ENCODE measurements at regions not wholly inside any gene's neighbourhood (a gene's known extent, or its start where the extent isn't known, plus 50 kb on each side); places are given as distances from the start of the nearest gene placed in this dataset.
"Not testable (repeated sequence)": the region's sequence is repeated elsewhere in the genome, so short reads cannot be mapped to it uniquely, and the experiment has no call there.

GRCh38 chr22:35159343-35159742 is 93.4 kb downstream of the ISX start:
- intact Hi-C loops (cut with DNase I) = loop anchor here (10.0 kb wide), 1 partner anchor 1235 kb away; the partner anchor contains the start of gene LARGE1
- Histone ChIP-seq H3K4me1 (no peaks in the 10 kb centered on the region), H3K36me3 (no peaks in the 10 kb centered on the region), H3K9me3 (no peaks in the 10 kb centered on the region), H3K4me3 (no peak overlapping the region), H3K27me3 (no peaks in the 10 kb centered on the region), H3K27ac (no peak overlapping the region), H3K9ac (ENCODE audit: low read depth in 2 of 2, low read length in 2 of 2) (no peak overlapping the region)
- TF ChIP-seq CTCF (IDR thresholded peaks at IDR 0.05) = no peak
- DNase-seq = no peak

- H3K27ac ChIP-seq = no peak overlapping the region
- H3K9ac ChIP-seq (ENCODE audit: low read depth in 2 of 2, low read length in 2 of 2) = no peak overlapping the region
- H3K4me3 ChIP-seq = no peak overlapping the region
- TF ChIP-seq CTCF (IDR thresholded peaks at IDR 0.05) = no peak
- no peak for DNase-seq
- intact Hi-C loops (cut with DNase I) = no loop called here
- no peaks in the 10 kb centered on the region for H3K27me3 ChIP-seq
- no peaks in the 10 kb centered on the region for H3K9me3 ChIP-seq
- H3K4me1 ChIP-seq = no peaks in the 10 kb centered on the region
- no peaks in the 10 kb centered on the region for H3K36me3 ChIP-seq
Measured at GRCh38 chr22:35160268-35160667, 94.3 kb downstream of the ISX start.

- H3K27ac ChIP-seq; H3K27me3 ChIP-seq; H3K36me3 ChIP-seq; H3K4me3 ChIP-seq; DNase-seq; H3K9me3 ChIP-seq; intact Hi-C loops (cut with DNase I); H3K4me1 ChIP-seq; H3K9ac ChIP-seq (ENCODE audit: low read depth in 2 of 2, low read length in 2 of 2): not testable (repeated sequence)
Measured at GRCh38 chr22:35165896-35166295, 91.4 kb upstream of the HMGXB4 start.

- TF ChIP-seq CTCF (IDR thresholded peaks at IDR 0.05) = no peak
- no peaks in the 10 kb centered on the region for H3K27me3 ChIP-seq
- DNase-seq = no peak
- intact Hi-C loops (cut with DNase I) = no loop called here
- H3K9me3 ChIP-seq = no peaks in the 10 kb centered on the region
- H3K27ac ChIP-seq = no peak overlapping the region
- H3K4me1 ChIP-seq = no peaks in the 10 kb centered on the region
- H3K9ac ChIP-seq (ENCODE audit: low read depth in 2 of 2, low read length in 2 of 2) = no peak overlapping the region
- H3K36me3 ChIP-seq = no peaks in the 10 kb centered on the region
- H3K4me3 ChIP-seq = no peak overlapping the region
Measured at GRCh38 chr22:35170716-35171697, 86.3 kb upstream of the HMGXB4 start.

GRCh38 chr22:35172442-35172841 is 84.9 kb upstream of the HMGXB4 start:
- Histone ChIP-seq H3K4me1 (no peaks in the 10 kb centered on the region), H3K36me3 (no peaks in the 10 kb centered on the region), H3K27ac (no peak overlapping the region), H3K4me3 (no peak overlapping the region), H3K9ac (ENCODE audit: low read depth in 2 of 2, low read length in 2 of 2) (no peak overlapping the region), H3K27me3 (no peaks in the 10 kb centered on the region), H3K9me3 (no peaks in the 10 kb centered on the region)
- intact Hi-C loops (cut with DNase I) = no loop called here
- TF ChIP-seq CTCF (IDR thresholded peaks at IDR 0.05) = no peak
- DNase-seq = no peak

- DNase-seq = no peak
- Histone ChIP-seq H3K4me3 (no peak overlapping the region), H3K9ac (ENCODE audit: low read depth in 2 of 2, low read length in 2 of 2) (no peak overlapping the region), H3K4me1 (no peaks in the 10 kb centered on the region), H3K9me3 (no peaks in the 10 kb centered on the region), H3K36me3 (no peaks in the 10 kb centered on the region), H3K27ac (no peak overlapping the region), H3K27me3 (no peaks in the 10 kb centered on the region)
- intact Hi-C loops (cut with DNase I) = no loop called here
- no peak for TF ChIP-seq CTCF (IDR thresholded peaks at IDR 0.05)
Measured at GRCh38 chr22:35173655-35174054, 83.6 kb upstream of the HMGXB4 start.

All from colonic mucosa (tissue), 4 donors.